GM18511 (cell line): ENCODE measurements at regions not wholly inside any gene's neighbourhood (a gene's known extent, or its start where the extent isn't known, plus 50 kb on each side); places are given as distances from the start of the nearest gene placed in this dataset.

Experiments
- ATAC-seq: cut with Tn5 transposase; IDR thresholded peaks from one replicate; pipeline ENCODE4 v1.9.1; 2021; ENCODE audit warnings: mild to moderate bottlenecking, moderate library complexity; ENCODE audit not compliant: unreplicated experiment

- no peak for ATAC-seq
Measured at GRCh38 chr3:182527745-182528144, 265.6 kb upstream of the ATP11B start.

- no peak for ATAC-seq
Measured at GRCh38 chr3:182530316-182530715, 263.0 kb upstream of the ATP11B start.

GRCh38 chr3:182533394-182533793 is 259.9 kb upstream of the ATP11B start:
- no peak for ATAC-seq

GRCh38 chr3:182544542-182544941 is 248.8 kb upstream of the ATP11B start:
- ATAC-seq, result no peak

- ATAC-seq, result no peak
Measured at GRCh38 chr3:182562274-182562673, 231.0 kb upstream of the ATP11B start.

GRCh38 chr3:182565916-182566796 is 227.1 kb upstream of the ATP11B start:
- ATAC-seq, result no peak

- no peak for ATAC-seq
Measured at GRCh38 chr3:182567700-182568099, 225.6 kb upstream of the ATP11B start.

- no peak for ATAC-seq
Measured at GRCh38 chr3:182568261-182568660, 225.0 kb upstream of the ATP11B start.

- ATAC-seq, result no peak
Measured at GRCh38 chr3:182568876-182569275, 224.4 kb upstream of the ATP11B start.

- ATAC-seq, result no peak
Measured at GRCh38 chr3:182570946-182571594, 222.2 kb upstream of the ATP11B start.

GRCh38 chr3:182575941-182576340 is 217.4 kb upstream of the ATP11B start:
- ATAC-seq, result no peak

GRCh38 chr3:182583545-182583944 is 209.8 kb upstream of the ATP11B start:
- ATAC-seq, result no peak

GRCh38 chr3:182585532-182586150 is 207.7 kb upstream of the ATP11B start:
- no peak for ATAC-seq

- ATAC-seq, result no peak
Measured at GRCh38 chr3:182592747-182593146, 200.6 kb upstream of the ATP11B start.

GRCh38 chr3:182596676-182597410 is 196.5 kb upstream of the ATP11B start:
- ATAC-seq, result no peak

GRCh38 chr3:182597621-182598041 is 195.7 kb upstream of the ATP11B start:
- ATAC-seq, result no peak

GRCh38 chr3:182601597-182601996 is 191.7 kb upstream of the ATP11B start:
- no peak for ATAC-seq

GRCh38 chr3:182603501-182603900 is 189.8 kb upstream of the ATP11B start:
- ATAC-seq, result no peak

GRCh38 chr3:182605882-182606611 is 187.3 kb upstream of the ATP11B start:
- no peak for ATAC-seq

GRCh38 chr3:182606905-182607504 is 186.3 kb upstream of the ATP11B start:
- ATAC-seq, result no peak
